Lower leg skin (tissue), 3 donors: ENCODE measurements at regions not wholly inside any gene's neighbourhood (a gene's known extent, or its start where the extent isn't known, plus 50 kb on each side); places are given as distances from the start of the nearest gene placed in this dataset.

ENCODE experiments used
- POLR2A ChIP-seq, 2 donors: fragments of 450-650 bp; IDR thresholded peaks; one replicate each; pipeline ENCODE4 v1.6.1; 2016 to 2017; ENCODE audit warnings: antibody characterized with exemption in 2 of 2, mild to moderate bottlenecking in 1 of 2, moderate library complexity in 1 of 2
- TF ChIP-seq, protein P1 (sequence below), 3 donors: fragments of 450-650 bp; IDR thresholded peaks; one replicate each; pipeline ENCODE4 v1.5.1; 2016; ENCODE audit warnings: antibody characterized with exemption in 3 of 3, mild to moderate bottlenecking in 3 of 3, moderate library complexity in 2 of 3

- TF ChIP-seq, protein P1, sequence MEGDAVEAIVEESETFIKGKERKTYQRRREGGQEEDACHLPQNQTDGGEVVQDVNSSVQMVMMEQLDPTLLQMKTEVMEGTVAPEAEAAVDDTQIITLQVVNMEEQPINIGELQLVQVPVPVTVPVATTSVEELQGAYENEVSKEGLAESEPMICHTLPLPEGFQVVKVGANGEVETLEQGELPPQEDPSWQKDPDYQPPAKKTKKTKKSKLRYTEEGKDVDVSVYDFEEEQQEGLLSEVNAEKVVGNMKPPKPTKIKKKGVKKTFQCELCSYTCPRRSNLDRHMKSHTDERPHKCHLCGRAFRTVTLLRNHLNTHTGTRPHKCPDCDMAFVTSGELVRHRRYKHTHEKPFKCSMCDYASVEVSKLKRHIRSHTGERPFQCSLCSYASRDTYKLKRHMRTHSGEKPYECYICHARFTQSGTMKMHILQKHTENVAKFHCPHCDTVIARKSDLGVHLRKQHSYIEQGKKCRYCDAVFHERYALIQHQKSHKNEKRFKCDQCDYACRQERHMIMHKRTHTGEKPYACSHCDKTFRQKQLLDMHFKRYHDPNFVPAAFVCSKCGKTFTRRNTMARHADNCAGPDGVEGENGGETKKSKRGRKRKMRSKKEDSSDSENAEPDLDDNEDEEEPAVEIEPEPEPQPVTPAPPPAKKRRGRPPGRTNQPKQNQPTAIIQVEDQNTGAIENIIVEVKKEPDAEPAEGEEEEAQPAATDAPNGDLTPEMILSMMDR (IDR thresholded peaks at IDR 0.05): no peak
- TF ChIP-seq POLR2A (IDR thresholded peaks at IDR 0.05): no peak
Measured at GRCh38 chr13:80262051-80262695, 78.8 kb downstream of the SPRY2 start.
